Neural progenitor cell (in vitro differentiated cells): ENCODE measurements at regions not wholly inside any gene's neighbourhood (a gene's known extent, or its start where the extent isn't known, plus 50 kb on each side); places are given as distances from the start of the nearest gene placed in this dataset.

Experiments used
- CTCF ChIP-seq: fragments of 200-600 bp; sonication (generic); IDR thresholded peaks from 2 replicates; pipeline ENCODE4 v1.5.1; 2017; ENCODE audit warnings: antibody characterized with exemption, mild to moderate bottlenecking
- EZH2 ChIP-seq: fragments of 200-600 bp; sonication (generic); IDR thresholded peaks from 2 replicates; pipeline ENCODE4 v1.6.1; 2017; ENCODE audit warnings: antibody characterized with exemption, mild to moderate bottlenecking, moderate library complexity
- EZH2phosphoT487 ChIP-seq: fragments of 200-600 bp; sonication (generic); IDR thresholded peaks from 2 replicates; pipeline ENCODE4 v1.6.1; 2017; ENCODE audit warnings: antibody characterized with exemption

DNA sequence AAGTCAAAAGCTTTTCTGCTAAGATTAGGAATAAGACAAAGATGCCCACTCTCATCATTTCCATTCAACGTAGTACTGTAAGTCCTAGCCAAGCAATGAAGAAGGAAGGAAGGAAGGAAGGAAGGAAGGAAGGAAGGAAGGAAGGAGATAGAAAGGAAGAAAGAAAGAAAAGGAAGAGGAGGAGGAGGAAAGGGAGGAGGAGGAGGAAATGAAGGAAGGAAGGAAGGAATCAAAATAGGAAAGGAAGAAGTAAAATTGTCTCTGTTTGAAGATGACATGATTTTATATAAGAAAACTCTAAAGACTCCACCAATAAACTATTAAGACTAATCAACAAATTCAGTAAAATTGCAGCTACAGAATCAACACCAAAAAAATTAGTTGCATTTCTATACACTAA lies 66.0 kb upstream of the DHRS4 start:
- TF ChIP-seq CTCF (no peak), EZH2 (no peak), EZH2phosphoT487 (no peak)
